ENCODE measurements at regions not wholly inside any gene's neighbourhood (a gene's known extent, or its start where the extent isn't known, plus 50 kb on each side); places are given as distances from the start of the nearest gene placed in this dataset.

DNA sequence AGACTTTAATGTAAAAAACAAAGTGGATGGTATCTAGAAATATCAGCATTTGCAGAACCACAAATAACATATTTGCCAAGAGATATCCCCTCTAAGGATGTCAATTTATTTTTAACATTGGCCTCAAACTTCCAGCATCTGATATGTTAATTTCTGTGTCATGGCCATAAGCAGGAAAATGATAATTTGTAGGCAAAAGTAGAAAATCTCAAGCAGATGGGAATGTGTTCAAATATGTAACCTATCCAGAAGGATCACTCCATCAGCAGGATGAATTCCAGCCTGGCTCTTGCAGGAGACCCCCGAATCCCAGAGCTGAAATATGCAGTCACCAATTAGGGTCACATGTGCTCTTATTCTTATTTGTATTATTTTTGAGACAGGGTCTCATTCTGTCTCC is 55.4 kb upstream of the PRKX start:
- Histone ChIP-seq H3K4me3 (no peak overlapping the region), H3K4me1 (no peaks in the 10 kb centered on the region), H3K27me3 (no peaks in the 10 kb centered on the region), H3K36me3 (no peaks in the 10 kb centered on the region), H3K27ac (no peak overlapping the region), H3K9me3 (no peaks in the 10 kb centered on the region)
- intact Hi-C loops (cut with DNase I; ENCODE audit: low total_unique reads), result no loop called here
- DNase-seq, result no peak
- TF ChIP-seq, protein P1, sequence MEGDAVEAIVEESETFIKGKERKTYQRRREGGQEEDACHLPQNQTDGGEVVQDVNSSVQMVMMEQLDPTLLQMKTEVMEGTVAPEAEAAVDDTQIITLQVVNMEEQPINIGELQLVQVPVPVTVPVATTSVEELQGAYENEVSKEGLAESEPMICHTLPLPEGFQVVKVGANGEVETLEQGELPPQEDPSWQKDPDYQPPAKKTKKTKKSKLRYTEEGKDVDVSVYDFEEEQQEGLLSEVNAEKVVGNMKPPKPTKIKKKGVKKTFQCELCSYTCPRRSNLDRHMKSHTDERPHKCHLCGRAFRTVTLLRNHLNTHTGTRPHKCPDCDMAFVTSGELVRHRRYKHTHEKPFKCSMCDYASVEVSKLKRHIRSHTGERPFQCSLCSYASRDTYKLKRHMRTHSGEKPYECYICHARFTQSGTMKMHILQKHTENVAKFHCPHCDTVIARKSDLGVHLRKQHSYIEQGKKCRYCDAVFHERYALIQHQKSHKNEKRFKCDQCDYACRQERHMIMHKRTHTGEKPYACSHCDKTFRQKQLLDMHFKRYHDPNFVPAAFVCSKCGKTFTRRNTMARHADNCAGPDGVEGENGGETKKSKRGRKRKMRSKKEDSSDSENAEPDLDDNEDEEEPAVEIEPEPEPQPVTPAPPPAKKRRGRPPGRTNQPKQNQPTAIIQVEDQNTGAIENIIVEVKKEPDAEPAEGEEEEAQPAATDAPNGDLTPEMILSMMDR (IDR thresholded peaks at IDR 0.05), result no peak

Measured in tibial artery (tissue), 4 donors.